BLaER1 (cell line): ENCODE measurements at regions not wholly inside any gene's neighbourhood (a gene's known extent, or its start where the extent isn't known, plus 50 kb on each side); places are given as distances from the start of the nearest gene placed in this dataset.

Source experiments
- H3K27ac ChIP-seq: shearing (Covaris generic); formaldehyde crosslinking; 2 replicates; pipeline ENCODE4 v1.8.1; 2022
- H3K27me3 ChIP-seq: shearing (Covaris generic); formaldehyde crosslinking; 2 replicates; pipeline ENCODE4 v1.8.1; 2022
- H3K36me3 ChIP-seq: shearing (Covaris generic); formaldehyde crosslinking; 2 replicates; pipeline ENCODE4 v1.8.1; 2022
- H3K4me1 ChIP-seq: shearing (Covaris generic); formaldehyde crosslinking; 2 replicates; pipeline ENCODE4 v1.8.1; 2022
- H3K4me2 ChIP-seq: shearing (Covaris generic); formaldehyde crosslinking; 2 replicates; pipeline ENCODE4 v1.8.1; 2022
- H3K4me3 ChIP-seq: shearing (Covaris generic); formaldehyde crosslinking; 2 replicates; pipeline ENCODE4 v1.8.1; 2022
- H3K9ac ChIP-seq: shearing (Covaris generic); formaldehyde crosslinking; 2 replicates; pipeline ENCODE4 v1.8.1; 2022
- H3K9me3 ChIP-seq: shearing (Covaris generic); formaldehyde crosslinking; 2 replicates; pipeline ENCODE4 v1.8.1; 2022
- H4K20me1 ChIP-seq: shearing (Covaris generic); formaldehyde crosslinking; 2 replicates; pipeline ENCODE4 v1.8.1; 2022
- Cebpa-rat ChIP-seq: shearing (Covaris generic); IDR thresholded peaks from 2 replicates; pipeline ENCODE4 v1.8.1; 2022

DNA sequence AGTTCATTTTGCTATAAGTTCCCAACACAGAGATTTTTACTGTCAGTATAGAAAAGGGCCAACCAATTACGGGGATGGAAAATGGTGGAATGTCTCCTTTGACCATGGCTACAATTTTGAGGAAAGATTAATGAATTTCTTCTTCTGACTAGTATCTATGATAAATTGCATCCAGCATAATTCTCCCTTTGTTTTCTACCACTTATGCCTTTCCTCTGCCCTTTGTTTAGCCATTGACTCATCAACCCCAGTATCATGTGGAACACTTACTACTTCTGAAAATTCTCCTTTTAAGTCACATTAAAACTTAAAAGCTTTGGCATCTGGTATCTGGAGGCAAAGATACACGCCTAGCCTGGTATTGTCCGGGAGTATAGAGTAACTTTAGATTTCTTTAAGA lies 92.9 kb upstream of the CADPS start:
- Histone ChIP-seq H3K9me3 (no peaks in the 10 kb centered on the region), H3K9ac (no peak overlapping the region), H3K36me3 (no peaks in the 10 kb centered on the region), H3K4me1 (no peaks in the 10 kb centered on the region), H3K4me3 (no peak overlapping the region), H4K20me1 (no peaks in the 10 kb centered on the region), H3K27me3 (no peaks in the 10 kb centered on the region), H3K4me2 (no peak overlapping the region), H3K27ac (no peak overlapping the region)
- no peak for TF ChIP-seq Cebpa-rat

DNA sequence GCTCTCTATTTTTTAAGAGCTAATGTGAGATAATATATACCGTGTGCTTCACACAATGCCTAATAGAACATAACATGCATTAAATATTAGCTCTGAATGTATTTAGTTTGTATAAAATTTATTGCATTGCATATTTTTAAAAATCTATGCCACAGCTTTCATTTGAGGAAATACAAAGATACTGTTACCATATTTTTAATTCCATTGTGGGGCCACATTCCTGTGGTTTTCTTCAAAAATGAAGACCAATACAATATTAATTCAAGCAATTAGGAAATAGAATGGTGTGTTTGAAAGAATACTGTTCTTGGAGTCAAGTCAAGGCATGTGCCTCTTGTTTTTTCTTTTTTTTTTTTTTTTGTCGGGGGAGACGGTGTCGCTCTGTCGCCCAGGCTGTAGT lies 95.4 kb upstream of the CADPS start:
- H3K9ac ChIP-seq = no peak overlapping the region
- no peak for TF ChIP-seq Cebpa-rat

DNA sequence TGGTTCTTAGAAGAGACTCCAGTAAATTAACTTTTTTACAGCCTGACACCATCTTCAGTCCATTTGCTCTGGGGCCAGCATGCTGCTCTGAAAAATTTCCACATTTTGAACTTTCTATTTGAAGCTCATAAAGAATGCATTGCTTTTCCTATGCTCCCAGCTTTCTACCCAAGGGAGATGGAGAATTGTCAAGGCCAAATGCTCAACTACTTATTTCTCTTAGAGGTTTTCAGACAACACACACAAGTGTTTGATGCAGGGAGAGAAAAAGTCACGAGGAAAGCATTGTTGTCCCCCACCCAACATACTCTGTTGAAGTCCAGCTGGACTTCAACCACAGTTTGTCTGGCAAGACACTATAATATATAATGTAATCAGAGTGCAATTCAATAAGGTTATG lies 100.3 kb upstream of the CADPS start:
- no peaks in the 10 kb centered on the region for H3K4me1 ChIP-seq
- H3K4me3 ChIP-seq = no peak overlapping the region
- H3K9ac ChIP-seq = no peak overlapping the region
- H3K27me3 ChIP-seq = no peaks in the 10 kb centered on the region
- no peak overlapping the region for H3K27ac ChIP-seq
- no peaks in the 10 kb centered on the region for H3K36me3 ChIP-seq
- no peak for TF ChIP-seq Cebpa-rat
- no peaks in the 10 kb centered on the region for H3K9me3 ChIP-seq
- H3K4me2 ChIP-seq = no peak overlapping the region
- no peaks in the 10 kb centered on the region for H4K20me1 ChIP-seq

More for the DNA sequence above, 95.4 kb upstream of the CADPS start:
- Histone ChIP-seq H3K27me3 (no peaks in the 10 kb centered on the region), H4K20me1 (no peaks in the 10 kb centered on the region), H3K9me3 (no peaks in the 10 kb centered on the region), H3K4me2 (no peak overlapping the region), H3K4me3 (no peak overlapping the region), H3K27ac (no peak overlapping the region), H3K4me1 (no peaks in the 10 kb centered on the region), H3K36me3 (no peaks in the 10 kb centered on the region)

DNA sequence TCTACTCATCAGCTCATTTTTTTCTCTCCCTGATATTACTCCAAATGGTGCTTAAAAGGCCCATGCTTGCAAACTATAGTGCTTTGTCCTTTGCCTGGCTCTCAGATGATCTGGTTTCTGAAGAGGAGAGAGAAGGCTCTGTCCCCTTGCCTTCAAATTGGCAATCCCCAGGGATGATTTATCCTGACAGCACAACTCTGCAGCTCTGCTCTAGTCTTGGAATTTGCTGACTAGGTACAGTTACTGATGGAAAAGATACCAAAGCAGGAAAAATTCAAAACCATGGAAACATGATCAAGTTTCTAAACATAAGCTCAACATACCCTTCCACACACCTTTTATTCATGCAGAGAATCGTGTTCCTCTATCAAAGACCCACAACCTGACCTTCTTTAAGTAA lies 106.7 kb upstream of the CADPS start:
- H4K20me1 ChIP-seq = no peaks in the 10 kb centered on the region
- H3K4me3 ChIP-seq = no peak overlapping the region
- H3K27me3 ChIP-seq = no peaks in the 10 kb centered on the region
- no peaks in the 10 kb centered on the region for H3K36me3 ChIP-seq
- no peaks in the 10 kb centered on the region for H3K9me3 ChIP-seq
- no peak overlapping the region for H3K4me2 ChIP-seq
- H3K4me1 ChIP-seq = no peaks in the 10 kb centered on the region
- no peak overlapping the region for H3K27ac ChIP-seq
- no peak for TF ChIP-seq Cebpa-rat
- H3K9ac ChIP-seq = no peak overlapping the region

DNA sequence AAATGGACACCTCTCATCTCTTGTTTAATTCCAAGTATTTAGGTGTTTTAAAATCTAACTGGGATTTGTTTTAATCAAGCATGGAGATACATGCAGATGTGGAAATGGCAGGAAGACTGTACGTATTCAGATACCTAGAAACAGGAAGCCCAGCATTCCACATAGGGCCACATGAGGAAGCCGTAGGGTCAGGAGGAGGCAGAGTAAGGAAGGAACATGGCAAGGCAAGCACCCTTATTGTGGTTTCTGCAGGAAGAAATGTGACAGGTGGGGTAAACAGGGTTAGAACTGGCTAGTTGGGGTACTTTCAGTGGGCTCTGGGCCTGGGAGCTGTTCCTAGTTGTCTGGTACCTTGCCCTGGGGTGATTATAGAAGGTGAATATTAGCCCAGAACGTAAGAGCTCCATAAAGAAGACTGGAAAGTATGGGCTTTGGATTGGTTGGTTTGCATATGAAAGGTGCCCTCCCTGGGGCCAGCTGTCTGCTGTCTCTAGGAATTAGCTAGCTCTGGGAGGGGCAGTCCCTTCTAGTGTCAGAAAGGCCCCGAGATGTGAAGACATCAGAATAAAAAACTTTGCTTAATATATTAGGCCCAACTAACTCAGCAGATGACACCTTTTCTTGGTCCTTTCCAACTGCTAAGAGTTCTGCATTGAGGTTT lies 107.7 kb upstream of the CADPS start:
- TF ChIP-seq Cebpa-rat = no peak
- no peak overlapping the region for H3K4me3 ChIP-seq
- H4K20me1 ChIP-seq = no peaks in the 10 kb centered on the region
- no peaks in the 10 kb centered on the region for H3K27me3 ChIP-seq
- no peak overlapping the region for H3K9ac ChIP-seq
- H3K36me3 ChIP-seq = no peaks in the 10 kb centered on the region
- no peaks in the 10 kb centered on the region for H3K4me1 ChIP-seq
- H3K27ac ChIP-seq = no peak overlapping the region
- no peak overlapping the region for H3K4me2 ChIP-seq
- no peaks in the 10 kb centered on the region for H3K9me3 ChIP-seq

DNA sequence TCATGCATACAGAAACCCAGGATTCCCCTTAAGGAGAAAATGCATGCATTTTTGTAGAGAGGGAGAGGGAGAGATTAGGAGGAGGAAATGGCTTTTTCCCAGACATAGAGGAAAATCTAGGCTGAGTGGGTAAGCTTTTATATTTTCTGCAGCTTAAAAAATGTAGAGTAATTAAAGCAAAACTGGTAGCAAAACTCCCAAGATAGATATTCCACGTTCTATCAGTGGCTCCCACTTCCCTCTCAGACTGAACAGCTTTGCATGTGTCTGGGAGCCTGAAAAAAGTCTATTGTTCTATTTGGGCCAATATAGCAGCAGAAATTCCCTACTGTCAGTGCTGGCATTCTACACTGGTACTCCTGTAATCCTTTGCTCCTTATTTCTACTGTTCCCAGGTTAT lies 110.8 kb upstream of the CADPS start:
- Histone ChIP-seq H3K27me3 (no peaks in the 10 kb centered on the region), H4K20me1 (no peaks in the 10 kb centered on the region), H3K4me2 (no peak overlapping the region), H3K36me3 (no peaks in the 10 kb centered on the region), H3K4me1 (peaks cover 10% of the 10 kb centered on the region), H3K9me3 (no peaks in the 10 kb centered on the region), H3K27ac (no peak overlapping the region), H3K4me3 (no peak overlapping the region), H3K9ac (no peak overlapping the region)
- TF ChIP-seq Cebpa-rat = no peak

DNA sequence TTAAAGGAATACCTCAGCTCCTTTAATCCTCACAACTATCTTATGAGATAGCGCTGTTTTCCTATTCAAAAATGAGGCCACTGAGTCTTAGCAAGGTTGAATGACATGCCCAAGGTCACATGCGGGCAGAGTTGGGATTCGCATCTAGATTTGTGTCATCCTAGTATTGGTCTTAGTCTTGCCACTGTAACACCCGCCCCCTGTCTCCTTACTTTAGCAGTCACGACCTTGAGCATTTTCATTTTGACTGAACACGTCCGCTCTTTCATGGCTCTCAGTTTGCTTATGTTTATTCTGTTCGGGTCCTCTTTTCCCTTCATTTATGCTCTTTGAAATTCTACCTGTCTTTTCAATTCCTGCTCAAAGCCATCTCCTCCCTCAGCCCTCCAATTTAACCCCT lies 112.5 kb upstream of the CADPS start:
- Histone ChIP-seq H3K4me1 (peaks cover 10% of the 10 kb centered on the region), H3K4me3 (no peak overlapping the region), H4K20me1 (no peaks in the 10 kb centered on the region), H3K9me3 (no peaks in the 10 kb centered on the region), H3K4me2 (no peak overlapping the region), H3K9ac (no peak overlapping the region), H3K27me3 (no peaks in the 10 kb centered on the region), H3K27ac (no peak overlapping the region), H3K36me3 (no peaks in the 10 kb centered on the region)
- TF ChIP-seq Cebpa-rat = no peak

DNA sequence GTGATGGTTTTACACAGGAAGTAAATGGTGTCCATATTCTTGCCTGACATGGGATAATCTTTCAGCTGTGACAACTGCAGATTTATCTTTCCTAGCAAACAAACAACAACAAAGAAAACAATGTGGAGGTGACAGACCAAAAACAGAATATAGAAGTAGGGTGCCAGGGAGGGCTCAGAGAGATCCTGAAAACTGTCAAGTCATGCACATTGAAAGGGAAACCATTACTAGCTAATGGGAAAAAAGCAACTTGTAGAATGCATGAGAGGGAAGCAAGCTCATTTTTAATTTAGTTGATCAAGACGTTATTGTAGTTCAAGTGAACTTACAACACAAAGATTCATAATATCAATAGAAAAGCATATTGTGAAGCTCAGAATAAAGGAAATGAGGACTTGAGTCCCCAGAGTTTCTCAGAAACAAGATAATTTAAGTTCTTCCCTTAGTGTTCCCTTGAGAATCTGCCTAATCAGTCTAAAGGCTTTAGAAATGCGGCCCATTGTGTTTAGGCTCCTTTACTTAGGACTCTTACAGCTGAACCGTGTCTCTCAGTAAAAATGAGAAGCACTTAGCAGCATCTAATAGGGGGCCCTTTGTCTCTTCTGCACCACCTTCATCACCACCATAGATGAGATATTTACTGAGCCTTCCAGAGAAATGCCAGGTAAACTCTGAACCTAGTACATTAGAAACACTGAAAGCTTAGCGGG lies 115.6 kb upstream of the CADPS start:
- no peak for TF ChIP-seq Cebpa-rat

DNA sequence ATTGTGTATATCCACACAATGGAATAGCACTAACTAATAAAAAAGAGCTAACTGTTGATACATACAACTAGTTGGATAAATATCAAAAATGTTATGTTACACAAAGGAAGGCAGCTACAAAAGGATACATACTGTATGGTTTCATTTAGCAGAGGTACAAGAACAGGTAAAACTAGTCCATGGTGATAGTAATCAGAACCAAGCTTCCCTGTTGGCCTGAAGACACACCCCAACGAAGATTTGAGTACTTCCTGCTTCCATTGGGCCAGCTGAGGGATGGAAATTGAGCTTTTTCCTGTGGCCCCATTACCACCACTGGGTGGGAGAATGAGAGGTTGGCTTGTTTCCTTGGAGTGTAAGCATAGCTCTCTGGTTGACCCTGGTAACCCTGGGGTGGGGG lies 117.3 kb upstream of the CADPS start:
- Histone ChIP-seq H3K27me3 (no peaks in the 10 kb centered on the region), H4K20me1 (no peaks in the 10 kb centered on the region), H3K27ac (no peak overlapping the region), H3K4me1 (peaks cover 10% of the 10 kb centered on the region), H3K36me3 (no peaks in the 10 kb centered on the region), H3K4me3 (no peak overlapping the region), H3K4me2 (no peak overlapping the region), H3K9me3 (no peaks in the 10 kb centered on the region), H3K9ac (no peak overlapping the region)
- no peak for TF ChIP-seq Cebpa-rat

More for the DNA sequence above, 115.6 kb upstream of the CADPS start:
- Histone ChIP-seq H3K9ac (no peak overlapping the region), H3K36me3 (no peaks in the 10 kb centered on the region), H3K27me3 (no peaks in the 10 kb centered on the region), H3K4me3 (no peak overlapping the region), H3K4me1 (peaks cover 10% of the 10 kb centered on the region), H3K4me2 (peak overlapping the region; percentile 15; the same call in 1 of the 2 replicates), H4K20me1 (no peaks in the 10 kb centered on the region), H3K9me3 (no peaks in the 10 kb centered on the region), H3K27ac (no peak overlapping the region)

DNA sequence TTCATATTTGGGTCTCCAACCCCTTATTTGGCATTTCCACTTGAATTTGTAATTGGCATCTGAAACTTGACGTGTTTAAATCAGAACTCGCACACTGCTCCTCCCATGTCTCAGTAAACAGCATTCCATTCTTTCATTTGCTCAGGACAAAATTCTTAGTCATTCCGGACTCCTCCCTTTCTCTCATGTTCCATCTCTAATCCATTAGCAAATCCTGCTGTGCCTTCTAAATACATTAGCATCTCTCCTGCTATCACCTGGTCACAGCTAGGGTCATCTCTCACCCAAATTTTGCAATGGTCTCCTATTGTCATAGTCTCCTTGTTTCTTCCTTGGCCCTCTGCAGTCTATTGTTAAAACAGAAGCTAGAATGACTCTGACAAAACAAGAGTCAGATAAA lies 119.9 kb upstream of the CADPS start:
- TF ChIP-seq Cebpa-rat = no peak
- Histone ChIP-seq H3K4me3 (no peak overlapping the region), H3K9me3 (no peaks in the 10 kb centered on the region), H3K4me2 (no peak overlapping the region), H3K4me1 (peaks cover 13% of the 10 kb centered on the region), H3K27me3 (no peaks in the 10 kb centered on the region), H3K27ac (no peak overlapping the region), H3K9ac (no peak overlapping the region), H4K20me1 (no peaks in the 10 kb centered on the region), H3K36me3 (no peaks in the 10 kb centered on the region)

DNA sequence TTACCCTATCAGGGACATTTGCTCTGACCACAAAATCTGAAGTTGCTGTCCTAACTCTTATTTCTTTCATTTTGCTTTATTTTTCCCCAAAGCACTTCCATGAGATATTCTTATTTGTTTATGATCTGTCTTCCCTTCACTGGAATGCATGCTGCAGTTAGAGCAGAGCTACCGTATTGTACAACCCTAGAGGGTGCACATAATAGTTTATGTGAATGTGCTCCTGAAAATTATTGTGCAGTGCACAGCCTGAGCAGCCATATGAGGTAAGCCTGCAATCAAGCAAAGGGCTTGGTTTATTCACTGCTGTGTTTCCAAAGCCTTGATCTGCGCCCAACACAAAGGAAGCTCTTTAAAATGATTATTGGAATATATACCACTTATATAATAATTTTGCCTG lies 120.3 kb upstream of the CADPS start:
- no peak overlapping the region for H3K9ac ChIP-seq
- H3K36me3 ChIP-seq = no peaks in the 10 kb centered on the region
- no peak overlapping the region for H3K27ac ChIP-seq
- H3K4me3 ChIP-seq = no peak overlapping the region
- no peak for TF ChIP-seq Cebpa-rat
- no peaks in the 10 kb centered on the region for H3K9me3 ChIP-seq
- H3K27me3 ChIP-seq = no peaks in the 10 kb centered on the region
- peaks cover 12% of the 10 kb centered on the region for H3K4me1 ChIP-seq
- H4K20me1 ChIP-seq = no peaks in the 10 kb centered on the region
- H3K4me2 ChIP-seq = no peak overlapping the region
